Panc1 (cell line): ENCODE measurements at regions not wholly inside any gene's neighbourhood (a gene's known extent, or its start where the extent isn't known, plus 50 kb on each side); places are given as distances from the start of the nearest gene placed in this dataset.

Source experiments
- ATAC-seq: fragments of 200-7000 bp; cut with Tn5 transposase; 2 replicates; pipeline ENCODE4 v1.9.1; 2020; ENCODE audit warnings: mild to moderate bottlenecking, moderate library complexity
- BruUV-seq: library from RNA; stranded (reverse); fragments of 400-500 nt; replicated peaks from 2 replicates; lab custom pipeline; 2021; lab: Mats Ljungman, UMichigan
- CTCF ChIA-PET: fragments of 300-600 bp; sonication (Branson Sonifier 250); formaldehyde crosslinking; loops from one replicate; lab custom pipeline; 2022; ENCODE audit warnings: antibody characterized with exemption; lab: Charles Lee
- POLR2A ChIA-PET: fragments of 300-600 bp; sonication (Branson Sonifier 250); formaldehyde crosslinking; loops from one replicate; lab custom pipeline; 2022; ENCODE audit warnings: antibody characterized with exemption; lab: Charles Lee
- DNase-seq: peaks from one replicate; pipeline ENCODE4 v3.0.0-alpha.2; 2010; ENCODE audit warnings: low read depth, low spot score
- H3K27ac ChIP-seq: 2 replicates; pipeline ENCODE4 v1.5.1; 2011; ENCODE audit warnings: mild to moderate bottlenecking, low read length, inconsistent platforms
- H3K27me3 ChIP-seq: fragments of 200-500 bp; sonication (Bioruptor generic); 2 replicates; pipeline ENCODE4 v1.6.0; 2014; ENCODE audit warnings: low read length, inconsistent platforms; ENCODE audit not compliant: control insufficient read depth, insufficient read depth
- H3K36me3 ChIP-seq: fragments of 200-500 bp; sonication (Bioruptor generic); 2 replicates; pipeline ENCODE4 v1.5.1; 2014; ENCODE audit warnings: inconsistent platforms, mild to moderate bottlenecking, low read length, moderate library complexity; ENCODE audit not compliant: control insufficient read depth, insufficient read depth
- H3K4me1 ChIP-seq: 2 replicates; pipeline ENCODE4 v1.5.1; 2011; ENCODE audit warnings: inconsistent platforms, mild to moderate bottlenecking, low read length, moderate library complexity; ENCODE audit not compliant: control insufficient read depth, insufficient read depth
- H3K4me3 ChIP-seq, 2 experiments: 2 replicates each; pipeline ENCODE4 v1.5.1; 2011 to 2012; ENCODE audit warnings: low read depth in 2 of 2, low read length in 2 of 2, mild to moderate bottlenecking in 2 of 2, inconsistent platforms in 1 of 2, moderate library complexity in 1 of 2
- H3K9me3 ChIP-seq: fragments of 200-500 bp; sonication (Bioruptor generic); 2 replicates; pipeline ENCODE4 v1.5.1; 2014; ENCODE audit warnings: low read depth, mild to moderate bottlenecking, inconsistent platforms, low read length, moderate library complexity; ENCODE audit not compliant: control insufficient read depth, insufficient read depth
- POLR2AphosphoS5 ChIP-seq: IDR thresholded peaks from 2 replicates; pipeline ENCODE4 v1.6.1; 2012; ENCODE audit warnings: mild to moderate bottlenecking, low read depth, low read length, moderate library complexity
- SIN3A ChIP-seq: IDR thresholded peaks from 2 replicates; pipeline ENCODE4 v1.6.1; 2012; ENCODE audit warnings: low read depth, mild to moderate bottlenecking, low read length, moderate library complexity, borderline replicate concordance; ENCODE audit not compliant: insufficient read depth
- TCF7L2 ChIP-seq: IDR thresholded peaks from 2 replicates; pipeline ENCODE4 v1.6.1; 2011; ENCODE audit warnings: mild to moderate bottlenecking, low read depth, low read length, inconsistent platforms
- in situ Hi-C: cut with HindIII; loops from 2 replicates; pipeline ENCODE4 v1.10.0; 2016; ENCODE audit warnings: low sequenced_read_pairs, low pct_unique_long_range_greater_than_20kb
- intact Hi-C: fragments of 100-400 bp; cut with micrococcal nuclease; formaldehyde crosslinking; loops from one replicate; pipeline ENCODE4 v1.10.0; 2022; ENCODE audit not compliant: unreplicated experiment
- TF ChIP-seq, protein P1 (sequence below): fragments of 450-650 bp; IDR thresholded peaks from 2 replicates; pipeline ENCODE4 v1.5.1; 2017; ENCODE audit warnings: mild to moderate bottlenecking
- TF ChIP-seq, protein P2 (sequence below), 2 experiments: IDR thresholded peaks; 2 replicates each; pipeline ENCODE4 v1.6.1; 2011 to 2012; ENCODE audit warnings: low read depth in 2 of 2, control low read depth in 1 of 2, low read length in 1 of 2, mild to moderate bottlenecking in 1 of 2, moderate library complexity in 1 of 2; ENCODE audit not compliant: insufficient read depth in 1 of 2

DNA sequence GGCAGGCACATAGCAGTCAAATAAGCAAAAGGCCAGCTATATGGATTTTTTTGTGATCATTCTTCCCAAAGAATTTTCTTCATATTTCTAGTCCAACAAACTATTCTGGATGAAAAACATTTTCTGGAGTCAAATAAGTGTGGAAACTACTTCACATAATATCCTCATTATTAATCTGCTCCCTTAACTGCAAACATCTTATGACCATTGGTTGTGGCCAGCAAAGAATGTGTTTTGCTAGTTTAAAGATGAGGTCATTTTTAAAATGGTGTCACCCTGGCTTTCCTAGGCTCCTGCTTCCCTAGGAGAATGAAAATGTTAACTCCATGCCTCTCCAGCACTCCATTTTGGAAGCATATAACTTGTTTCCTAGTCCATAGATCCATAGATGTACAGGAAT lies 118.8 kb downstream of the SST start:
- H3K4me1 ChIP-seq = no peaks in the 10 kb centered on the region
- POLR2A ChIA-PET = no interaction called here
- no peaks in the 10 kb centered on the region for H3K36me3 ChIP-seq
- in situ Hi-C loops = no loop called here
- ATAC-seq (no peak), DNase-seq (no peak)
- H3K4me3 ChIP-seq = no peak overlapping the region
- H3K9me3 ChIP-seq = no peaks in the 10 kb centered on the region
- intact Hi-C loops = no loop called here
- no peak overlapping the region for H3K27ac ChIP-seq
- BruUV-seq = no TSS peak
- CTCF ChIA-PET = no interaction called here
- TF ChIP-seq TCF7L2 = no peak
- TF ChIP-seq, protein P1, sequence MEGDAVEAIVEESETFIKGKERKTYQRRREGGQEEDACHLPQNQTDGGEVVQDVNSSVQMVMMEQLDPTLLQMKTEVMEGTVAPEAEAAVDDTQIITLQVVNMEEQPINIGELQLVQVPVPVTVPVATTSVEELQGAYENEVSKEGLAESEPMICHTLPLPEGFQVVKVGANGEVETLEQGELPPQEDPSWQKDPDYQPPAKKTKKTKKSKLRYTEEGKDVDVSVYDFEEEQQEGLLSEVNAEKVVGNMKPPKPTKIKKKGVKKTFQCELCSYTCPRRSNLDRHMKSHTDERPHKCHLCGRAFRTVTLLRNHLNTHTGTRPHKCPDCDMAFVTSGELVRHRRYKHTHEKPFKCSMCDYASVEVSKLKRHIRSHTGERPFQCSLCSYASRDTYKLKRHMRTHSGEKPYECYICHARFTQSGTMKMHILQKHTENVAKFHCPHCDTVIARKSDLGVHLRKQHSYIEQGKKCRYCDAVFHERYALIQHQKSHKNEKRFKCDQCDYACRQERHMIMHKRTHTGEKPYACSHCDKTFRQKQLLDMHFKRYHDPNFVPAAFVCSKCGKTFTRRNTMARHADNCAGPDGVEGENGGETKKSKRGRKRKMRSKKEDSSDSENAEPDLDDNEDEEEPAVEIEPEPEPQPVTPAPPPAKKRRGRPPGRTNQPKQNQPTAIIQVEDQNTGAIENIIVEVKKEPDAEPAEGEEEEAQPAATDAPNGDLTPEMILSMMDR = no peak
- TF ChIP-seq POLR2AphosphoS5 = no peak
- TF ChIP-seq SIN3A = no peak
- TF ChIP-seq, protein P2, sequence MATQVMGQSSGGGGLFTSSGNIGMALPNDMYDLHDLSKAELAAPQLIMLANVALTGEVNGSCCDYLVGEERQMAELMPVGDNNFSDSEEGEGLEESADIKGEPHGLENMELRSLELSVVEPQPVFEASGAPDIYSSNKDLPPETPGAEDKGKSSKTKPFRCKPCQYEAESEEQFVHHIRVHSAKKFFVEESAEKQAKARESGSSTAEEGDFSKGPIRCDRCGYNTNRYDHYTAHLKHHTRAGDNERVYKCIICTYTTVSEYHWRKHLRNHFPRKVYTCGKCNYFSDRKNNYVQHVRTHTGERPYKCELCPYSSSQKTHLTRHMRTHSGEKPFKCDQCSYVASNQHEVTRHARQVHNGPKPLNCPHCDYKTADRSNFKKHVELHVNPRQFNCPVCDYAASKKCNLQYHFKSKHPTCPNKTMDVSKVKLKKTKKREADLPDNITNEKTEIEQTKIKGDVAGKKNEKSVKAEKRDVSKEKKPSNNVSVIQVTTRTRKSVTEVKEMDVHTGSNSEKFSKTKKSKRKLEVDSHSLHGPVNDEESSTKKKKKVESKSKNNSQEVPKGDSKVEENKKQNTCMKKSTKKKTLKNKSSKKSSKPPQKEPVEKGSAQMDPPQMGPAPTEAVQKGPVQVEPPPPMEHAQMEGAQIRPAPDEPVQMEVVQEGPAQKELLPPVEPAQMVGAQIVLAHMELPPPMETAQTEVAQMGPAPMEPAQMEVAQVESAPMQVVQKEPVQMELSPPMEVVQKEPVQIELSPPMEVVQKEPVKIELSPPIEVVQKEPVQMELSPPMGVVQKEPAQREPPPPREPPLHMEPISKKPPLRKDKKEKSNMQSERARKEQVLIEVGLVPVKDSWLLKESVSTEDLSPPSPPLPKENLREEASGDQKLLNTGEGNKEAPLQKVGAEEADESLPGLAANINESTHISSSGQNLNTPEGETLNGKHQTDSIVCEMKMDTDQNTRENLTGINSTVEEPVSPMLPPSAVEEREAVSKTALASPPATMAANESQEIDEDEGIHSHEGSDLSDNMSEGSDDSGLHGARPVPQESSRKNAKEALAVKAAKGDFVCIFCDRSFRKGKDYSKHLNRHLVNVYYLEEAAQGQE (IDR thresholded peaks at IDR 0.05; ENCODE audit: insufficient read depth in 1 of 2, low read depth in 2 of 2, low read length in 1 of 2) = no peak
- H3K27me3 ChIP-seq = no peaks in the 10 kb centered on the region

DNA sequence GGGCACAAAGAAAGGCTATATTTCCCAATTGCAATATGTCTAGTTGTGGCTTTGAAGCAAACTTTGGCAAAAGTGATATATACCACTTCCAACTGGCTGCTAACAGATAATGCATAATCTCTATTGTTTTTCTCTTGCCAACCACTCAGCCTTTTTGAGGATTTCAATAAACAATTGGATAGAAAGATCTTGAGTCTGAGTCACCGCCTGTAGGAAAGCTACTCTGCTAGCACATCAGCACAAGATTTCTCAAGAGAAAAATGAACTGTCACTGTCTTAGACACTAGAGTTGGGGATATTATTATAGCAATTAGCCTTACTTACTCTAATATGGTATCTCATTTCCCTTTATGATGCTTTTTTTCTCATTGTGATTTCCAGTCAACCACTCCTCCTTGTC lies 119.7 kb downstream of the SST start:
- intact Hi-C loops = no loop called here
- Histone ChIP-seq H3K4me3 (no peak overlapping the region), H3K4me1 (no peaks in the 10 kb centered on the region), H3K27ac (no peak overlapping the region), H3K27me3 (no peaks in the 10 kb centered on the region), H3K36me3 (no peaks in the 10 kb centered on the region), H3K9me3 (no peaks in the 10 kb centered on the region)
- ATAC-seq (no peak), DNase-seq (no peak)
- no TSS peak for BruUV-seq
- POLR2A ChIA-PET = no interaction called here
- in situ Hi-C loops = no loop called here
- CTCF ChIA-PET = no interaction called here
- TF ChIP-seq, protein P1 = no peak
- TF ChIP-seq SIN3A (no peak), POLR2AphosphoS5 (no peak), TCF7L2 (no peak)
- TF ChIP-seq, protein P2 (IDR thresholded peaks at IDR 0.05; ENCODE audit: insufficient read depth in 1 of 2, low read depth in 2 of 2, low read length in 1 of 2) = no peak
